ENCODE measurements at regions not wholly inside any gene's neighbourhood (a gene's known extent, or its start where the extent isn't known, plus 50 kb on each side); places are given as distances from the start of the nearest gene placed in this dataset.

- TF ChIP-seq CTCF (conservative IDR thresholded peaks at IDR 0.05 in 1 of 2, IDR thresholded peaks at IDR 0.05 in 1 of 2; ENCODE audit: low read depth in 1 of 2, low read length in 2 of 2) (no peak), EZH2 (IDR thresholded peaks at IDR 0.05; ENCODE audit: low read length, missing control alignments) (no peak)
These were observed 105.1 kb upstream of the NCKAP5 start for GRCh38 chr2:133673305-133673905.
